ENCODE measurements at regions not wholly inside any gene's neighbourhood (a gene's known extent, or its start where the extent isn't known, plus 50 kb on each side); places are given as distances from the start of the nearest gene placed in this dataset.

DNA sequence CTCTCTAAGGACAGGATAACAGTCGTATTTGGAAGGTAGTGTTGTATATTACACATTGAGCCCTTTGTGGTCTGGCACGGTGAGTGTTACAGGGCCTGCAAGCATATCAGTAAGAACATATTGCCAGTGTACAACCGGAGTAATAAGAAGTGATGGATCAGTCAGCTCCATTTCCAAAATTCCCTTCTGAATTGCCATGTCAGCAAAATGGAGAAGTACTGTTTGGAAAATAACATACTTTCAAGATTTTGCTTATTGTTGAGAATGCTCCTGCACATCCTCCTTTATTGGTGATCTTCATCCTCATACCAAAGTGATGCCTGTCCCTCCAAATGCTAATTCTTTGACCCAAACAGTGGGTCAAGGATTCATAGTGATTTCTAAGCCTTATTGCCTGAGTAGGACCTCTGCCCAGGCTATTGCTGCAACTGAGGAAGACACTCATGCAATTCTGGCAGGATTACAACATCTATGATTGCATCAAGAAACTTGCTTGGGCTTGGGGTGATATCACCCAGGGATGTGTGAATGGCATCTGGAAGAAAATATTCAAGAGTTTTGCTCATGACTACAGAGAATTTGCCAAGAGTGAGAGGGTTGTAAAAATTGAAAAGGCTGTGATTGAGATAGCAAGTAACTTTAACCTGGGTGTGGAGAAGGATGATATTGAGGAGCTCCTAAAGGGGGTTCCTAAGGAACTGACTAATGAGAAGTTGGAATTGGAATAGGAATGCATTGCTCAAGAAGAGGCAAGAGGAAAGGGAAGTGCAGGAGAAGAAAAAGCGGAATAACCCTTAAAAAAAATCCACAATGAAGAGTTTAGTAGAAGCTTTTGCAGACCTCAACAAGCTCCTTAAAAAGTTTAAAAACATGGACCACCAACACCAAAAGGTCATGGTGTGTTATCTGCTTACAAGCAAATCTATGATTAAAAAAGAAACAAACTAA is 452.2 kb upstream of the SORCS1 start:
- BruUV-seq (replicated peaks), result no TSS peak
- H3K9me3 Mint-ChIP-seq (ENCODE audit: unreplicated experiment), result peaks cover 6% of the 10 kb centered on the region
- POLR2A ChIA-PET, result interaction anchor here (0.6 to 2.1 kb wide), 5 partner anchors 14 to 207 kb away, joined by 3 to 6 read pairs (median 4); no protein-coding TSS in a partner anchor
- CTCF ChIA-PET, result interaction anchor here (0.5 to 1.0 kb wide), 5 partner anchors 86 to 1177 kb away, joined by 3 to 6 read pairs (median 3); no protein-coding TSS in a partner anchor
- peak overlapping the region; percentile 2 for H3K4me3 Mint-ChIP-seq (ENCODE audit: unreplicated experiment)
- no peaks in the 10 kb centered on the region for H3K36me3 Mint-ChIP-seq (ENCODE audit: insufficient read depth, unreplicated experiment)
- DNase-seq (ENCODE audit: unreplicated experiment), result peak; percentile 94
- intact Hi-C loops (cut with micrococcal nuclease), result loop anchor here (5.0 to 10.0 kb wide), 2 partner anchors 118 to 196 kb away; no protein-coding TSS in a partner anchor
- peak overlapping the region; percentile 49 for H3K27ac Mint-ChIP-seq (ENCODE audit: low read depth, unreplicated experiment)
- TF ChIP-seq, protein P1, sequence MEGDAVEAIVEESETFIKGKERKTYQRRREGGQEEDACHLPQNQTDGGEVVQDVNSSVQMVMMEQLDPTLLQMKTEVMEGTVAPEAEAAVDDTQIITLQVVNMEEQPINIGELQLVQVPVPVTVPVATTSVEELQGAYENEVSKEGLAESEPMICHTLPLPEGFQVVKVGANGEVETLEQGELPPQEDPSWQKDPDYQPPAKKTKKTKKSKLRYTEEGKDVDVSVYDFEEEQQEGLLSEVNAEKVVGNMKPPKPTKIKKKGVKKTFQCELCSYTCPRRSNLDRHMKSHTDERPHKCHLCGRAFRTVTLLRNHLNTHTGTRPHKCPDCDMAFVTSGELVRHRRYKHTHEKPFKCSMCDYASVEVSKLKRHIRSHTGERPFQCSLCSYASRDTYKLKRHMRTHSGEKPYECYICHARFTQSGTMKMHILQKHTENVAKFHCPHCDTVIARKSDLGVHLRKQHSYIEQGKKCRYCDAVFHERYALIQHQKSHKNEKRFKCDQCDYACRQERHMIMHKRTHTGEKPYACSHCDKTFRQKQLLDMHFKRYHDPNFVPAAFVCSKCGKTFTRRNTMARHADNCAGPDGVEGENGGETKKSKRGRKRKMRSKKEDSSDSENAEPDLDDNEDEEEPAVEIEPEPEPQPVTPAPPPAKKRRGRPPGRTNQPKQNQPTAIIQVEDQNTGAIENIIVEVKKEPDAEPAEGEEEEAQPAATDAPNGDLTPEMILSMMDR (IDR thresholded peaks at IDR 0.05; ENCODE audit: unreplicated experiment), result no peak
- peaks cover 43% of the 10 kb centered on the region for H3K4me1 Mint-ChIP-seq (ENCODE audit: insufficient read depth, unreplicated experiment)
- no peaks in the 10 kb centered on the region for H3K27me3 Mint-ChIP-seq (ENCODE audit: insufficient read depth, unreplicated experiment)

DNA sequence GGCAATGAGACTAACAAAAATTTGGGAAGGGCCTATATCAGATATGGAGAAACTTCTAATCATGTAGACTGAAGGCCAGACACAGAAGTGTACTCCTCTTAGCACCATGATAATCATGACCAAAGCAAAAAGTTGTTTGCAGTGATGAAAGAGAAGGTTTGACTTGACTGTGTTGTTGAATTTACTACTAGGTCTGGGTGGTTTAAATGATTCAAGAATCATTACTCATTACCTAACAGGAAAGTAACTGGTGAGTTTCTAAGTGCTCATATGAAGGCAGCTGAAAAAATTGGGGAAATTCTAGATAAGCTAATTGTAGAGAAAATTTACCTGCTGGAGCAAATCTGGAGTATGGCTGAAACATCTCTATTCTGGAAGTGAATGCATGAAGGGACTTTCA is 451.5 kb upstream of the SORCS1 start:
- CTCF ChIA-PET, result interaction anchor here (0.5 to 0.9 kb wide), 4 partner anchors 85 to 1176 kb away, joined by 3 to 6 read pairs (median 3); no protein-coding TSS in a partner anchor
- POLR2A ChIA-PET, result interaction anchor here (1.2 to 2.1 kb wide), 2 partner anchors 14 to 26 kb away, joined by 4 to 6 read pairs; no protein-coding TSS in a partner anchor

DNA sequence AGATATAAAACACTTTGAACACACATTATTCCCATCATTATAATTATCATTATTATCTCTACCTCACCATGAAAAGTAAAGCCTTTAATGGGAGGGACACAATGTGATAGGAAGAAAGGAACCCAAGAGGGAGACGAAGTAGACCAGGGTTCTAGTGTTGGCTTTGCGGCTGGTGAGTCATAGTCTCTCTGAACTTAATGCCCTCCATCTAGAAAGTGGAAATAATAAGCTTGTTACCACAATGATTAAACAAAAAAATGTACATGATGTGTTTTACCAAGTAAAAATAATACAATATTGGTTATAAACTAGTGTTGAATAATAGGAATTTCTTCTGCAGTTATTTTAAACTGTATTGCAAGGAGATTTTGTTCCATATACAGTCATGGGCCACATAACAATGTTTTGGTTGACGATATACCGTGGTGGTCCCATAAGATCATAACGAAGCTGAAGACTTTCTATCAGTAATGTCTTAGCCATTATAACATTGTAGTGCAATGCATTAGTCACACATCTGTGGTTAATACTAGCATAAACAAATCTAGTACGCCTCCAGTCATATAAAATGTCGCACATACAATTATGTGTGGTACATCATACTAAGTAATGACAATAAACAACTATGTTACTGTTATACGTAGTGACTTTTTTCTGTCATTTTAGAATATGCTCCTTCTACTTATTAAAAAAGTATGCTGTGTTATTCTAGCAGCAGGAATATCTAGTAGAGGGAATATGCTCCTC is 450.6 kb upstream of the SORCS1 start:
- no TSS peak for BruUV-seq (replicated peaks)

More for the DNA sequence above, 451.5 kb upstream of the SORCS1 start:
- peak overlapping the region; percentile 49 for H3K27ac Mint-ChIP-seq (ENCODE audit: low read depth, unreplicated experiment)
- peaks cover 6% of the 10 kb centered on the region for H3K9me3 Mint-ChIP-seq (ENCODE audit: unreplicated experiment)
- intact Hi-C loops (cut with micrococcal nuclease), result loop anchor here (5.0 to 10.0 kb wide), 2 partner anchors 119 to 196 kb away; no protein-coding TSS in a partner anchor
- TF ChIP-seq, protein P1 (IDR thresholded peaks at IDR 0.05; ENCODE audit: unreplicated experiment), result no peak
- no peaks in the 10 kb centered on the region for H3K36me3 Mint-ChIP-seq (ENCODE audit: insufficient read depth, unreplicated experiment)
- H3K4me1 Mint-ChIP-seq (ENCODE audit: insufficient read depth, unreplicated experiment), result peaks cover 50% of the 10 kb centered on the region
- peak; percentile 31 for DNase-seq (ENCODE audit: unreplicated experiment)
- TSS peak; percentile 67 for BruUV-seq (replicated peaks)
- H3K4me3 Mint-ChIP-seq (ENCODE audit: unreplicated experiment), result no peak overlapping the region
- H3K27me3 Mint-ChIP-seq (ENCODE audit: insufficient read depth, unreplicated experiment), result no peaks in the 10 kb centered on the region

More for the DNA sequence above, 450.6 kb upstream of the SORCS1 start:
- no peaks in the 10 kb centered on the region for H3K36me3 Mint-ChIP-seq (ENCODE audit: insufficient read depth, unreplicated experiment)
- ChIA-PET POLR2A (interaction anchor here (0.7 to 2.1 kb wide), 2 partner anchors 13 to 590 kb away, joined by 5 to 6 read pairs; no protein-coding TSS in a partner anchor), CTCF (interaction anchor here (0.5 kb wide), 1 partner anchor 205 kb away, joined by 3 read pairs; no protein-coding TSS in a partner anchor)
- intact Hi-C loops (cut with micrococcal nuclease), result loop anchor here (1.0 to 10.0 kb wide), 3 partner anchors 69 to 197 kb away; no protein-coding TSS in a partner anchor
- no peak overlapping the region for H3K4me3 Mint-ChIP-seq (ENCODE audit: unreplicated experiment)
- TF ChIP-seq, protein P1 (IDR thresholded peaks at IDR 0.05; ENCODE audit: unreplicated experiment), result no peak
- DNase-seq (ENCODE audit: unreplicated experiment), result peak; percentile 53
- peaks cover 59% of the 10 kb centered on the region for H3K4me1 Mint-ChIP-seq (ENCODE audit: insufficient read depth, unreplicated experiment)
- H3K27me3 Mint-ChIP-seq (ENCODE audit: insufficient read depth, unreplicated experiment), result no peaks in the 10 kb centered on the region
- H3K27ac Mint-ChIP-seq (ENCODE audit: low read depth, unreplicated experiment), result peak overlapping the region; percentile 49
- peaks cover 6% of the 10 kb centered on the region for H3K9me3 Mint-ChIP-seq (ENCODE audit: unreplicated experiment)

Measured in MCF 10A (cell line).